GM12878 (cell line): ENCODE measurements at regions not wholly inside any gene's neighbourhood (a gene's known extent, or its start where the extent isn't known, plus 50 kb on each side); places are given as distances from the start of the nearest gene placed in this dataset.

Source experiments
- GABPA ChIP-seq: IDR thresholded peaks from 2 replicates; pipeline ENCODE4 v1.6.1; 2014; ENCODE audit warnings: antibody characterized with exemption, low read depth, mild to moderate bottlenecking, inconsistent platforms
- POLR2AphosphoS5 ChIP-seq: IDR thresholded peaks from 2 replicates; pipeline ENCODE4 v1.6.1; 2011; ENCODE audit warnings: mild to moderate bottlenecking, low read length, inconsistent platforms
- RB1 ChIP-seq: fragments of 450-650 bp; formaldehyde crosslinking; IDR thresholded peaks from 2 replicates; pipeline ENCODE4 v1.6.1; 2017; ENCODE audit warnings: mild to moderate bottlenecking, borderline replicate concordance
- RUNX3 ChIP-seq: IDR thresholded peaks from 2 replicates; pipeline ENCODE4 v1.6.1; 2012; ENCODE audit warnings: low read length, inconsistent platforms
- SREBF2 ChIP-seq: IDR thresholded peaks from 2 replicates; pipeline ENCODE4 v1.6.1; 2012; ENCODE audit warnings: mild to moderate bottlenecking, low read length
- SUZ12 ChIP-seq: fragments of 200-600 bp; sonication (generic); IDR thresholded peaks from one replicate; pipeline ENCODE4 v1.6.1; 2018; ENCODE audit warnings: antibody characterized with exemption, mild to moderate bottlenecking; ENCODE audit not compliant: unreplicated experiment
- ZSCAN29 ChIP-seq: fragments of 450-650 bp; IDR thresholded peaks from 2 replicates; pipeline ENCODE4 v1.6.1; 2017; ENCODE audit warnings: mild to moderate bottlenecking, moderate library complexity
- TF ChIP-seq, protein P1 (sequence below): fragments of 450-650 bp; formaldehyde crosslinking; IDR thresholded peaks from 2 replicates; pipeline ENCODE4 v1.4.0; 2022; ENCODE audit warnings: mild to moderate bottlenecking, moderate library complexity

- TF ChIP-seq GABPA = no peak
- TF ChIP-seq RUNX3 = no peak
- TF ChIP-seq POLR2AphosphoS5 = no peak
- TF ChIP-seq, protein P1, sequence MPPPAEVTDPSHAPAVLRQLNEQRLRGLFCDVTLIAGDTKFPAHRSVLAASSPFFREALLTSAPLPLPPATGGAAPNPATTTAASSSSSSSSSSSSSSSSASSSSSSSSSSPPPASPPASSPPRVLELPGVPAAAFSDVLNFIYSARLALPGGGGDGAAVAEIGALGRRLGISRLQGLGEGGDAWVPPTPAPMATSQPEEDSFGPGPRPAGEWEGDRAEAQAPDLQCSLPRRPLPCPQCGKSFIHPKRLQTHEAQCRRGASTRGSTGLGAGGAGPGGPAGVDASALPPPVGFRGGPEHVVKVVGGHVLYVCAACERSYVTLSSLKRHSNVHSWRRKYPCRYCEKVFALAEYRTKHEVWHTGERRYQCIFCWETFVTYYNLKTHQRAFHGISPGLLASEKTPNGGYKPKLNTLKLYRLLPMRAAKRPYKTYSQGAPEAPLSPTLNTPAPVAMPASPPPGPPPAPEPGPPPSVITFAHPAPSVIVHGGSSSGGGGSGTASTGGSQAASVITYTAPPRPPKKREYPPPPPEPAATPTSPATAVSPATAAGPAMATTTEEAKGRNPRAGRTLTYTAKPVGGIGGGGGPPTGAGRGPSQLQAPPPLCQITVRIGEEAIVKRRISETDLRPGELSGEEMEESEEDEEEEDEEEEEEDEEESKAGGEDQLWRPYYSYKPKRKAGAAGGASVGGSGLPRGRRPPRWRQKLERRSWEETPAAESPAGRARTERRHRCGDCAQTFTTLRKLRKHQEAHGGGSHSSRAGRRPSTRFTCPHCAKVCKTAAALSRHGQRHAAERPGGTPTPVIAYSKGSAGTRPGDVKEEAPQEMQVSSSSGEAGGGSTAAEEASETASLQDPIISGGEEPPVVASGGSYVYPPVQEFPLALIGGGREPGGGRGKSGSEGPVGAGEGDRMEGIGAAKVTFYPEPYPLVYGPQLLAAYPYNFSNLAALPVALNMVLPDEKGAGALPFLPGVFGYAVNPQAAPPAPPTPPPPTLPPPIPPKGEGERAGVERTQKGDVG = no peak
- no peak for TF ChIP-seq ZSCAN29
- TF ChIP-seq SUZ12 = no peak
- no peak for TF ChIP-seq SREBF2
- no peak for TF ChIP-seq RB1
Observed at GRCh38 chr3:168684519-168684918, 588.8 kb upstream of the GOLIM4 start.
